ENCODE measurements at regions not wholly inside any gene's neighbourhood (a gene's known extent, or its start where the extent isn't known, plus 50 kb on each side); places are given as distances from the start of the nearest gene placed in this dataset.

GRCh38 chr12:124383028-124383427 is 88.1 kb downstream of the RFLNA start:
- Histone ChIP-seq H3K14ac (replicated peaks; ENCODE audit: low read depth, low read length) (no peak overlapping the region), H2AK9ac (replicated peaks; ENCODE audit: low read depth, low read length, poor library complexity) (no peak overlapping the region), H3K4ac (ENCODE audit: low read depth, low read length) (peak overlapping the region; percentile 95; the same call in 1 of the 2 replicates), H2BK15ac (ENCODE audit: low read depth, low read length) (no peak overlapping the region), H3K36me3 (ENCODE audit: control insufficient read depth, insufficient read depth, low read length) (peaks cover 54% of the 10 kb centered on the region), H4K8ac (ENCODE audit: low read depth in 2 of 2, low read length in 2 of 2) (peak overlapping the region in 1 of 2 experiments; percentile 34; a peak in 1 of 4 replicates), H3K79me1 (ENCODE audit: low read depth in 1 of 2, low read length in 2 of 2) (peaks cover 37 to 74% of the 10 kb centered on the region in 2 experiments), H3K23ac (ENCODE audit: low read depth, low read length) (no peak overlapping the region), H3K27me3 (ENCODE audit: control insufficient read depth, insufficient read depth, low read length) (no peaks in the 10 kb centered on the region), H3K18ac (ENCODE audit: low read depth, low read length) (no peak overlapping the region), H3K4me1 (ENCODE audit: control insufficient read depth, insufficient read depth, low read length) (peaks cover 60% of the 10 kb centered on the region), H3K56ac (ENCODE audit: extremely low read depth, insufficient read depth, low read length) (no peak overlapping the region), H3K9me1 (ENCODE audit: insufficient read depth, low read length) (peaks cover 16% of the 10 kb centered on the region; the same call in 1 of the 2 replicates), H4K5ac (ENCODE audit: low read depth, low read length) (0 out of 2 replicates have a peak overlapping the region, but pooled peaks have one; percentile 13), H2AFZ (replicated peaks; ENCODE audit: low read length, poor library complexity) (no peak overlapping the region), H2BK5ac (ENCODE audit: low read depth, low read length, poor library complexity, severe bottlenecking) (peak overlapping the region; percentile 13), H4K20me1 (ENCODE audit: insufficient read depth, low read length) (peaks cover 68% of the 10 kb centered on the region), H2BK20ac (ENCODE audit: low read depth, low read length) (no peak overlapping the region), H4K91ac (ENCODE audit: insufficient read depth, low read depth, low read length) (no peak overlapping the region), H3K4me2 (ENCODE audit: low read depth, low read length) (no peak overlapping the region), H2AK5ac (ENCODE audit: low read depth, low read length) (peak overlapping the region; percentile 45), H2BK120ac (ENCODE audit: low read depth, low read length) (peak overlapping the region; percentile 33; the same call in 1 of the 2 replicates), H3K4me3 (ENCODE audit: insufficient read depth, low read depth, low read length) (no peak overlapping the region), H3K9me3 (ENCODE audit: control insufficient read depth, insufficient read depth, low read length) (no peaks in the 10 kb centered on the region), H3K27ac (ENCODE audit: insufficient read depth, low read length) (peak overlapping the region; percentile 15), H3K9ac (ENCODE audit: low read depth, low read length) (no peak overlapping the region)
- dilution Hi-C loops (cut with HindIII; ENCODE audit: low sequenced_read_pairs, unreplicated experiment): no loop called here
- intact Hi-C loops (cut with micrococcal nuclease): loop anchor here (10.0 kb wide), 1 partner anchor 522 kb away; no protein-coding TSS in a partner anchor
- DNase-seq (no peak), ATAC-seq (ENCODE audit: low read depth) (no peak)
- ChIA-PET CTCF (no interaction called here), POLR2A (ENCODE audit: unreplicated experiment) (no interaction called here)
- in situ Hi-C loops (cut with MboI; ENCODE audit: low sequenced_read_pairs): loop anchor here (5.0 to 10.0 kb wide), 2 partner anchors 182 to 384 kb away; partner anchors contain the start of gene NCOR2
- TF ChIP-seq MAFK (IDR thresholded peaks at IDR 0.05; ENCODE audit: low read depth, low read length) (no peak), RCOR1 (IDR thresholded peaks at IDR 0.05; ENCODE audit: insufficient replicate concordance, low read length) (no peak), MXI1 (IDR thresholded peaks at IDR 0.05; ENCODE audit: borderline replicate concordance, low read depth, low read length) (no peak), CTCF (conservative IDR thresholded peaks at IDR 0.05; ENCODE audit: low read depth, low read length) (no peak), CEBPB (IDR thresholded peaks at IDR 0.05; ENCODE audit: low read depth, low read length) (no peak), FOS (IDR thresholded peaks at IDR 0.05; ENCODE audit: low read depth, low read length) (no peak), POLR2A (IDR thresholded peaks at IDR 0.05; ENCODE audit: low read depth, low read length) (peak; percentile 2; the same call in 1 of the 2 replicates)
- 95% methylated on average over 7 of the region's 10 CpGs; no CpG with 5 or more reads in 1 of the 2 experiments for WGBS, 2 experiments (ENCODE audit: extremely low coverage in 2 of 2, insufficient read length in 1 of 2)
- no TSS peak for BruUV-seq (replicated peaks)

All from IMR-90 (cell line).